ENCODE measurements at regions not wholly inside any gene's neighbourhood (a gene's known extent, or its start where the extent isn't known, plus 50 kb on each side); places are given as distances from the start of the nearest gene placed in this dataset.

- DNase-seq (ENCODE audit: low read depth in 4 of 4, low spot score in 1 of 4): no peak
These were observed 73.3 kb downstream of the RFC3 start for GRCh38 chr13:33891196-33891742.

- DNase-seq (ENCODE audit: low read depth in 4 of 4, low spot score in 1 of 4): no peak
These were observed 75.6 kb downstream of the RFC3 start for GRCh38 chr13:33893559-33893958.

GRCh38 chr13:33904431-33904830, 86.5 kb downstream of the RFC3 start:
- DNase-seq (ENCODE audit: low read depth in 4 of 4, low spot score in 1 of 4): no peak

- DNase-seq (ENCODE audit: low read depth in 4 of 4, low spot score in 1 of 4): no peak
These were observed 90.2 kb downstream of the RFC3 start for GRCh38 chr13:33908116-33908515.

- no peak for DNase-seq (ENCODE audit: low read depth in 4 of 4, low spot score in 1 of 4)
These were observed 92.3 kb downstream of the RFC3 start for GRCh38 chr13:33910255-33910654.

- DNase-seq (ENCODE audit: low read depth in 4 of 4, low spot score in 1 of 4): no peak
These were observed 93.6 kb downstream of the RFC3 start for GRCh38 chr13:33911521-33911920.

GRCh38 chr13:33913829-33914228, 95.9 kb downstream of the RFC3 start:
- DNase-seq (ENCODE audit: low read depth in 4 of 4, low spot score in 1 of 4): no peak

GRCh38 chr13:33917190-33917589, 99.2 kb downstream of the RFC3 start:
- DNase-seq (ENCODE audit: low read depth in 4 of 4, low spot score in 1 of 4): no peak

GRCh38 chr13:33918199-33918932, 100.4 kb downstream of the RFC3 start:
- no peak for DNase-seq (ENCODE audit: low read depth in 4 of 4, low spot score in 1 of 4)

GRCh38 chr13:33919120-33919519, 101.2 kb downstream of the RFC3 start:
- no peak for DNase-seq (ENCODE audit: low read depth in 4 of 4, low spot score in 1 of 4)

GRCh38 chr13:33925563-33925962, 107.6 kb downstream of the RFC3 start:
- DNase-seq (ENCODE audit: low read depth in 4 of 4, low spot score in 1 of 4): no peak

- no peak for DNase-seq (ENCODE audit: low read depth in 4 of 4, low spot score in 1 of 4)
These were observed 109.4 kb downstream of the RFC3 start for GRCh38 chr13:33927315-33927714.

- no peak for DNase-seq (ENCODE audit: low read depth in 4 of 4, low spot score in 1 of 4)
These were observed 113.7 kb downstream of the RFC3 start for GRCh38 chr13:33931397-33932311.

- no peak for DNase-seq (ENCODE audit: low read depth in 4 of 4, low spot score in 1 of 4)
These were observed 114.9 kb downstream of the RFC3 start for GRCh38 chr13:33932769-33933406.

- DNase-seq (ENCODE audit: low read depth in 4 of 4, low spot score in 1 of 4): no peak
These were observed 115.9 kb downstream of the RFC3 start for GRCh38 chr13:33933810-33934209.

- no peak for DNase-seq (ENCODE audit: low read depth in 4 of 4, low spot score in 1 of 4)
These were observed 116.4 kb downstream of the RFC3 start for GRCh38 chr13:33934343-33934742.

- DNase-seq (ENCODE audit: low read depth in 4 of 4, low spot score in 1 of 4): no peak
These were observed 117.0 kb downstream of the RFC3 start for GRCh38 chr13:33934951-33935371.

GRCh38 chr13:33935969-33936368, 118.0 kb downstream of the RFC3 start:
- no peak for DNase-seq (ENCODE audit: low read depth in 4 of 4, low spot score in 1 of 4)

GRCh38 chr13:33937373-33938098, 119.6 kb downstream of the RFC3 start:
- no peak for DNase-seq (ENCODE audit: low read depth in 4 of 4, low spot score in 1 of 4)

GRCh38 chr13:33940256-33940655, 122.3 kb downstream of the RFC3 start:
- no peak for DNase-seq (ENCODE audit: low read depth in 4 of 4, low spot score in 1 of 4)

GRCh38 chr13:33940898-33941297, 122.9 kb downstream of the RFC3 start:
- no peak for DNase-seq (ENCODE audit: low read depth in 4 of 4, low spot score in 1 of 4)

Data from stimulated activated CD4-positive, alpha-beta T cell treated with anti-CD3 and anti-CD28 coated beads, Interleukin-1b, Interleukin-23, amount 100 ng/mL, for 24 hours (primary cell).